Fibroblast of skin of scalp (primary cell): ENCODE measurements at regions not wholly inside any gene's neighbourhood (a gene's known extent, or its start where the extent isn't known, plus 50 kb on each side); places are given as distances from the start of the nearest gene placed in this dataset.

Experiments used
- DNase-seq: peaks from one replicate; pipeline ENCODE4 v3.0.0-alpha.2; 2013

DNA sequence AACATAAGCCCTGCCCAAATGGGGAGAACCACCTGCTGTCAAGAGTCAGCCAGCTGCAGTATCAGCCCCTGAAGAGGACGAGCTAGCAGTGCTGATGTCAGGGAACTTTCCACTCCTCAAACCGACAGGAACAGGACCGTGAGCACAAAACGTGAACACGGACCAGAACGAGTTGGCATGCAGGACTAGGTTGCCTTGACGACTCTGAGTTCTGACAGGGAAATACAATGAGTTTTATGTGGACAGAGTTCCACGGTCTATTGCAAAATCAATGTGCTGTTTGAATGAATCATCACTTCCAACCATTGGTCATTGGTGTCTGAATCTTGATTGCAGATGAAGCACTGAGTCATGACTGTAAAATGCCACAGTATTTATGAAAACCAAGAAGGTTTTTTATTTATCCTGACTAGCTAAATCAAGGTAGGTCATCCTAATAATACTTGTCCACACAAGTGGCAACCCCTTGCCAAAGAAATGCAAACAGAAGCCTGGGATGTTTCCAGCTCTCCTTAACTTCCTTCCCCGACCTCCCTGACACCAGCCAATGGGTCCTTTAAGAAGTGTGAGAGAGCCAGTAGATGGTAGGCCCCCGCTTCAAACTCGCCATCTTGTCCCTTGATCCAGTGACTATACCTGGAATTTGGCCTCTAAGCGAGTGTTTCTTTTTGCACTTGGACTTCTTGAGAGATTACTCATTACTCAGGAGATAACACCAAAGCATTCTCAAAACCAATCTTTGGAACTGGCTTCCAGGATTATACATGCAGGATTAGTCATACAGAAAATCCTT lies 119.6 kb downstream of the ASB7 start:
- DNase-seq: peak; percentile 96

DNA sequence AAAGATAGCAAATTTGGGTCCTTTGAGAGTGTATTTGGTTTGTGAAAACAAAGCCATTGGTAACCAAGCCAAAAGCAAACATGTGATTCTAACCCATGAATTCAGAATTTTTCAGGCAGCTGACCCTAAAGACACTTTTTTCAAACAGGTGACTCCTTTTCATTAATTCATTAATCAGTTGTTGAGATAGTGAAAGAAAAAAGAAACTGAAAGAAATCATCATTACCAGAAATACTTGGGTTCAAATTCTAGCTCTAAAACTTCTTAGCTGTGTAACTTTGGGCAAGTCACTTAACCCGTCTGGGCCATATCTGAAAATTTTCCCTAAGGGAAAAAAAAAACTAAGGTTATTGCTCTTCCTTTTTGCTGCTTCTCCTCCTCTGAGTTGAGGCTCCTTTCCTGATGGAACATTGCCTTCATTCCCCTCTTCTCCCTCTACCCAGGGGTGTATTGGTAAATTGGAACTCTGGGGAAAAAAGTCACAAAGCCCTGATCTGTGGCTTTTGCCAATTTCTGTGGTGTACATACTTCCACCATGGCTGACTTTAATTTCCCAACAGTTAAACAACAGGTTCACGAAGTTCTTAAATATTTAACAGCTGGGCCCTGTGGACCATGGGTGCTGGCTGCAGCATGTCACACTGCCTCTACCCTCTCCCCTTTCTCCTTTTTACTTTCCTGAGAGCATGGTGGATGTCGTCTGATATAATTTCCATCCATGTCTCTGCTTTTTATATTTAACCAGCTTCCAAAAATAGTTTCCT lies 120.3 kb downstream of the ASB7 start:
- no peak for DNase-seq

DNA sequence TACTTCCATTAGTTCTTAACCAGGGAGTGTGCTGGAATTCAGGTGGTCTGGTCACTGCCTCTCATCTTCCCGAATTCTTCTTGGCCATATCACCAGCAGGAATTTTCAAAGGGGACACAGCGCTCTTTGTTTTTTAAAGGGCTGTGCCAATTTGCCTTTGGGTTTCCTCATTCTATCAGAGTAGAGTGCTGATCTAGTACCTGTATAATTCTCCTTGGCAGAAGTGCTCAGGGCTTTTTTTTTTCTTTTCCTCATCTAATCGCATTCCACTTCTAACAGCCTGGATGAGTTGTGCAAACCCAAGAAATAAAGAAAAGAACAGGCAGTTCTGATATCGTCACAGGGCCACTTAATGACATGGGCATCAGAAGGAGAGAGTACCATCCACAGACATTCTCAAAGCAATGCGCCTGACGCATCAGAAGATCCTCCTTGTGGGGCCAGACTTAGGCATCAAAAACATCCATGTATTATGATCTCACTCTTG lies 121.0 kb downstream of the ASB7 start:
- no peak for DNase-seq

DNA sequence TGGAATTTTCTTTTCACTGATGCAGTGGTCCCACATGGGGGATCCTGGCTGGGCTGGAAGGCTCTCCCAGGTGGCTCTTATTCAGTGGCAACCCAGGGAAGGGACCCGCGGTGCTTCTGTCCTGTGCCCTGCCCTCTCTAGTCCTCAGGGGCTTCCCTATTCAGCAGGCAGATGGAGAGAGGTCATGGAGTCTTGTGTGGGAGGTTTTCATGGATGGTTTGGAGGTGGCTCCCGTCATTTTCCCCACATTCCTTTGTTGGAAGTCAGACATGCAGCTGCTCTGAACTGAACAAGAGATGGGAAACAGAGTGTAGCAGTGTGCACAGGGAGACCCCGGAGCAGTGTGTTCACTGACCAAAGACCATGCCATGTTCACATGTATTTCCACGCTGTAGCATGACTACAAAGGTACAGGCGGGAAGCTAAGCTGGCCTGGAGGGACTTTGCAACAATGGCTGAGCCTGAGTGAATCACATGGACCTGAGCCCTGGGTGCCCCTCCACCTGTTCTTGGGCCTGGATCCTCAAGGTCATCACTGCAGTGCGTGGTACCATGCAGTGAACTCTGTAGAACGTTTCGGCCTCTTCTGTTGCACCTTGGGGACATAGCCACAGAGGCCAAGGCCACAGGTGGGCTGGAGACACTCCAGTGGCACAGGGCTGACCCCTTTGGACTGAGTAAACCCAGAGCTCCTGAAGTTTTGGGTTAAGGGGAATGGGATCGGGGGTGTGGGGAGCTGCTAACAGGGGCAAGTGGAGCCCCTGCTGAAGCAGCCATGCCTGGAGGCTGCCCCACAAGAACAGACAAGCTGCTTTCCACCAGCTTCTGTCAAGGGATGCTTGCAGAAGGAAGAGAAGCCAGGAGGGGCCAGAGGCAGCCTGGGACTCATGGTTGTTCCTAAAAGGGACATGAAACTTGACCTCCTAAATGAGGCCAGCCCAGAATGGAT lies 123.0 kb downstream of the ASB7 start:
- DNase-seq: peak; percentile 73

DNA sequence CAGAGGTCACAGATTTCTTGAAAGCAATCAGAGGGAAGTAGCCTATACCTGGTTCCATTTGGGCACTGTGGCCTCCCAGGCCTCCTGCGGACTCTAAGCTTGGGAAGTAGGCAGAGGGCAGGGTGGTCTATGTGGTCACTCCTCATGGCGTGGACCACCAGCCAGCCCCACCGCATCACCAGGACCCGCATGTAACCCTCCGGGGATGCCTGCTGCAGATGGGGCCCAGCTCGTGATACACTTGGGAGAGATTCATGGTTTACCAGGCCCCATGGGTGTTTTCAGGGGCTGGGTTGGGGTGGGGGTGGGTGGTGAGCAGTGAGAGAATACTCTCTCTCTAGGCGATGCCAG lies 123.7 kb downstream of the ASB7 start:
- no peak for DNase-seq

DNA sequence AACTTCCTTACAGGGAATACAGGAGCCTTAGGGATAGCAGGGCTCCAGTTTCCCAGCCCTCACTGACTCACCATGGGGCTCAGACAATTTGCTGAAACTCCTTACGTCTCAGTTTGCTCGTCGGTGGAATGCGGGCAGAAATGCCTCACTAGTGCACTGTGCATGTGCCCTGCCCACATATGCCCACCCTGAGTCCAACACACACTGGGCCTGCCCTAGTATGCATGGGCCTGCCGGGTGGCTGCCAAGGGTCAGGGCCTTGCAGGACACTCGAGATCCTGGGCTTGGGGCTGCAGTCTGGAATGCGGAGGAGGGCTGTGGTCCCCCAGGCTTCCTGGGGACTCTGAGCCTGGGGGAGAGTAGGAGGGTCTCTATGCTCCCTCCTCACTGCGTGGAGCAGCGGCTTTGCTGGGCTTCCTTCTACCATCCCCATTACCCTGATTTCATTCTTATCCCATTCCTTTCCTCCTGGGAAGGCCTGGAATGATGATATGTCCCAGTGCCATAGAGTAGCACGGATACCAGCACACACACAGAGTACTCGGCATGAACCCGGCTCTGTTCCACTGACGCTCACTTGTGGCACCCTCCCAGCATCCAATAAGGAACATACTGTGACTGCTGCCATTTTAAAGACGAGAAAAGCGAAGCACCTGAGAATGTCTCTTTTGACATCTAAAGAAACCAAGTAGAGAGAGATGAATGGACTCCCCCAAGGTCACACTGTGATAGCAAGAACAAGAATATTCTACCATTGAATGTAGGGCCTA lies 124.2 kb downstream of the ASB7 start:
- DNase-seq: peak; percentile 88

DNA sequence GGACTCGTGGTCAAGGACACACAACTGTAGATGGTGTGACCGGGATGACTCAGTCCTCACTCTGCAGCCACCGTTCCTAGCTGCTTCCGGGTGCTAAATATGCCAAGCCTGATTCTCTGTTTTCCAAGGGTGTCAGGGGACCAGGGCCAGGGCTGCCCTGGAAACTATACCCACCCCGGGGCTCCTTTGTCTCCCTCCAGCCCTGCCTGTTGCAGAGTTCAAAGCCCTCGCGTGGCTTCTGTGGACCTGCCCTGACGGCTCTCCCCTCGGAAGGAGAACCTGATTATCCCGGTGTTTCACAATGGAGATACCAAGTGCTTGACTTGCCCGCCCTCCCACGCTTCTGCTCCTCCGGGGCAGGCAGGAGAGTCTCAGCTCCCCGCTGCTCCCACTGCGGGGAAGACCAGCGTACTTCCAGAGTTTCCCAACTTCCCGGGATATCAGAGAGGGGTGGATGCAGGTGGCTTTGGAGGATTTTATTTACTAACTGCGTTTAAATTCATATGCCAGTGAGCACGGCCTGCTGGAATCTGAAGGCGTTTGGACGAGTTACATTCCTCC lies 125.0 kb downstream of the ASB7 start:
- DNase-seq: no peak

DNA sequence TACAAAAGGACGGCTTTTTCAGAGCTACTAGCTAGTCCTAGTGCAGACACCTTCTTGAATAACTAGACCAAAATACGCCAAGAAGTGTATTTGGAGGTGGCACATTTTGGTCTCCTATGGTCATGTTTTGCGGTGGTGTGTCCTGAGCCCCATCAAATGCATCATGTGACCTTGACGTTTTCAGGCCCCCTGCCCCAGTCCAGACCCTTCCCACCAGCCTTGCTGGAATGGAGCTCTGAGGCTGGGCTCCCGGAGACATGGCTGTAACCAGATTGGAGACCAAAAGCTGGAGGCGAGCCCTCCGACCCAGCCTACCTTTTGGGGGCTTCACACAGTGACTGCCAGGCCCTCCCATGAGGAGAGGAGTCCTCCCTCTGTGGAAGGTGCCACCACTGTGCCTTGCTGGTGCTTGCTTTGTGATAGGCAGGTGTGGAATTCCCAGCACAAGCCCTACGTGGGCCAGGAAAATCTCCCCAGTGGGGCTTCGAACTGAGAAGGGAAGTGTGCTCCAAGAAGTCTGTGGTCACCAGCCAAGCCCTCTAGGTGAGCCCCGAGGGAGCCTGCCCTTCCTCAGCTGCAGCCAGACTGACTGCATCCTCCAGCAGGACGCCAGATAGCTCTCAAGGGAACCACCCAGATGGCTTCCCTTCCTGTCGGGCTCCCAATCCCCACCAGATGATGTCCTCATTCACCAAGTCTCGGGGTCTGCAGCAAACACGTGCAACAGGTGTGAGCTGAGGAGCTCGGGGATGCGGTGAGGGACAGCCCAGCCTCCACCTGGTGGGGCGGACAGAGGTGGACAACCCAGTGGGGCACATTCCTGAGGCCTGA lies 126.2 kb downstream of the ASB7 start:
- no peak for DNase-seq

DNA sequence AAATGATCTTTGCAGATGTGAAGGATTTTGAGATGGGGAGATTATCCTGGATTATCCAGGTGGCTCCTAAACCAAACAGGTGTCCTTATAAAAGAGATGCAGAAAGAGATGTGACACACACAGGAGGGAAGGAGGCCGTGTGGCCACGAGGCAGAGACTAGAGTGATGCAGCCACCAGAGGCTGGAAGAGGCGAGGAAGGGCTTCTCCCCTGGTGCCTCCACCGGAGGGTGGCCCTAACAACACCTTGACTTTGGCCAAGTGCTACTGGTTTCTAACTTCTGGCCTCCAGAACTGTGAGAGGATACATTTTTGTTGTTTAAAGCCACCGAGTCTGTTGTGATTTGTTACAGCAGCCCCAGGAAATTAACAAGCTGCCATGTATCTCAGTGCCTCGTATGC lies 127.1 kb downstream of the ASB7 start:
- no peak for DNase-seq

DNA sequence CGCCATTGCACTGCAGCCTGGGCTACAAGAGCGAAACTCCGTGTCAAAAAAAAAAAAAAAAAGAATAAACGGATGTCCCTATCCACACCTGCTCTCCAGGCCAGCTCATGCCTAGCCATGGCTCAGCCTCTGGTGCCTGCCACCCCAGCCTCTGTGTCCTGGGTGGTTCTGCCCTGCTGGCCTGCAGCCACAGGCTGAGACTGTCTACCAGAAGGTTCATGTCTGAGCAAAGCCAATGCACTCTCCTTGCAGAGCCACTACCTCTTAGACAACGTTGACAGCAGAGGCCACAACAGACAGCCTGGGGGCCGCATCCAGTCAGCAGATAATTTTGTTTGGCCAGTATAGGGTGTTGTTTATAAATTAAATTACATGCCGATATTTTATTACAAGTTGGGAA lies 127.7 kb downstream of the ASB7 start:
- no peak for DNase-seq

DNA sequence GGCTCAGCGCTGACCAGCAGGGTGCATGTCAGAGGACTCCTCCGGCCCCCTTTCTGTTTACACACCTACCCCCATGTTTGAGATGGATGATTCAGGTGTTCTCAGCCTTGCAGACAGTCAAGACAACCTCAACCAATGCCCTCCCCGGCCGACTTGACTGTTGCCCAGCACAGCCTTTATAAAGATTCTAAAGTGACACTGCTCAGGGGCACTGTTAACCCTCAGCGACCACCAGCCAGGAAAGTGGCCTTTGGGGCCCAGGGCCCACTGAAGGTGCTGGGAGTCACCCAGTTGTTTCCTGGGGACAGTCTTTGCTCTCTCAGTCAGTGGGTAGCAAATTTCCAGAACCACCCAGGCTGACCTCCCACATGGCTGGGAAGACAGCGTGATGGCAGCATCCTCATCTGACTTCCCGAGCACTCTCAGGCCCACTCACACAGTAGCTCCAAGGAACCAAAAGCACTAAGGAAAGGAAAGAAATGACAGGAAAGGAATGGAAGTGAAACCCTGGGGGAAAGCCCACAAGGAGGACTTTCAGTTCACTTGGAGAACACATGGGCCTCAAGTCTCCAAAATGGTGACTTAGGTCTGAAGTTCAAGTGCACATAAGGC lies 128.4 kb downstream of the ASB7 start:
- no peak for DNase-seq

DNA sequence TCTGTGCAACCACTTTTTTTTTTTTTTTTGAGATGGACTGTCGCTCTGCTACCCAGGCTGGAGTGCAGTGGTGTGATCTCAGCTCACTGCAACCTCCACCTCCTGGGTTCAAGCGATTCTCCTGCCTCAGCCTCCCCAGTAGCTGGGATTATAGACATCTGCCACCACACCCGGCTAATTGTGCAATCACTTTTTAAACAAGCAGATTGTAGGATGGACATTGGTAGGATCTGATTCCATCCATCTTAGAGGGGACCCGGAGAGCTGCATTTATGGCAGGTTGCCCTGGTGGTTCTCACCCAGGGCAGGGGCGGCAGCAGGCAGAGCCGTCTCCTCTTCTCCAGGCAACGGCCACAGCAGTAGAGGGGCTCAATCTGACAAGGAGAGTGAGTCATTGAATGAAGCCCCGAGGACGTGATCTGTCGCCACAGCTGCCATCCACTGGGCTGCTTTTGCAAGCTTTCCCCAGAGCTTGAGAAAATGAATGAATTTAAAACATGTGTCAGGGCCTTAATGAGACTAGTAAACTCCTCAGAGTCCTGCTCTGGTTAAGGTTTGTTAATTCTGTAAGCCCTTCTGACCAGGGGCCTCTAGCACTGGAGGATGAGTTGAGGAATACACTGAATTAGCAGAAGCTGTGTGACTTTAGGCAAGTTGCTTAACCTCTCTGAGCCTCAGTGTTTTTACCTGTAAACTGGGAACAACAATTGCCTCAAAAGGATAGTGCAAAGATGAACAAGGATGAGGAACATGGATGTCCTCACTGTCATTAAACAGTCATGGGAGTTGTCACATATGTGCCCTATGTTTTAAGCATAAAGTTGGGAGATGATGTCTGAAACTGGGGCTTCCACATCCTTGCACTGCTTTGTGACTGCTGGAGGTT lies 129.1 kb downstream of the ASB7 start:
- DNase-seq: peak; percentile 65

DNA sequence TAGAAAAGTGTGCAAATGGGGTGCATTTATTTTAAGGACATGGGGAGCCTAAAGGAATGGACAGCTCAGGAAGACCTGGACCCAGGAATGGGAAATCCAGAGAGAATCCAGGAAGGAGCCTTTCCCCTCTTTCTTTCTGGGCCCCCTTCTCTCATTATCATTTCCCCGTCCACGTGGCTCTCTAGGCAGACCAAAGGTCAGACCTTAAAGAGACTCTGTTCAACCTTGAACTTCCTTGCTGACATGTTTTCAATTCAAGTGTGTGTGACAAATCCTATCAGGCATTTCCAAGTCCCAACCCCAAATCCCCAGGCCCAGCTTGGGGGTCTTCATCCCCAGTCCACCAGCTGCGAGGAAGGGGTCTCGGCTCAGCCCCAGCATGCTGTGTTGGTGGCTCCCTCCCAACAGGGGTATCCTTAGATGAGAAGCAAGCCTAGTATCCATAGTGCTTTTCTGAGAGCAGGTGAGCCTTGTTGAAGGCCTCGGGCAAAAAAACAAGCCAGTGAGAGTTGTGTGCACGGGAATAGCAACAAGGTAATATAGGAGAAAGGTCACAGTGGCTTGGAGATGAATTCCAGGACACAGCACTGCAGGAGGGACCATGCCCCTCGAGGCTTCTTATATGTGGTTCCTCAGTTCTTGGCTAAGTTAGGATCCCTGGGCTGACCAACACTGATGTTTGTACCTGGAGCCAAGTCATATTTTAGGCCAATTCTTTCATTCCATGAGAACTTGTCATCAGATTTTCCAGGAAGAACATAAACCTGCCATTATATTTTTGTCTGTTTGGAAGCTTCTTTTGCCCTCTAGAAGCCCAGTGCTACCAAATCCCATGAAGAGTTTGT lies 130.0 kb downstream of the ASB7 start:
- peak; percentile 48 for DNase-seq

DNA sequence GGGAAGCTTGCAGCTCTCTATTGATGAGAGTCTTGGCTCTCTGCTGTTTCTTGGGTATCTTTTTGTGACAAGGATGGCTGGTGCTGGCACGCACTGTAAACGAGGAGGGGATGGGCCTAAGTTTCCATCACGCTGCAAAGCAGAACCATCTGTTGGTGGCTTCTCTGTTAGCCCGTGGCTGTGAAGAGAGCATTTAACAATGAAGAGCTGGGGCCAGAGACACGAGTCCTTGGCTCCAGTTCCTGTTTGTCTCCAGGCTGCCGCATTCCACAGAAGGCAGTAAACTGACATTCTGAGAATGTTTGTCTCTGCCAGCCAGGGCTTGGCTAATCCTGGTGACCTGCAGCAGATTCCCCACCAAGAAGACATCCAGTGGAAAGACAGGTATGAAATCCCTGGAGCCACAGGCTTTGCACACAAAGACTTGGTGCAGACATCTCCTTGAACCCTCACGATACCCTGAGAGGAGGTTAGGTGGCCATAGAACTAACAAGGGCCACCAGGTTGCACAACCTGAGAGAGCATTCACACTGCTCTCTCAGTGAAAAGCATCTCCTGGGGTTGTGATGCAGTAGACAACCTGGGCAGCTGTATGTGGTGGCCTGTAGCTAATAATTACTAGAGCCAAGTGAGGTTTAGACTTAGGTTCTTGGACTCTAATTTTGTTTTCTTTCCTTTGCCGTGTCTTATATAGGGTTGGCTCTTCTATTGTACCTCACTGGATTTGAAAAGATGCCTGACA lies 130.9 kb downstream of the ASB7 start:
- DNase-seq: peak; percentile 92

DNA sequence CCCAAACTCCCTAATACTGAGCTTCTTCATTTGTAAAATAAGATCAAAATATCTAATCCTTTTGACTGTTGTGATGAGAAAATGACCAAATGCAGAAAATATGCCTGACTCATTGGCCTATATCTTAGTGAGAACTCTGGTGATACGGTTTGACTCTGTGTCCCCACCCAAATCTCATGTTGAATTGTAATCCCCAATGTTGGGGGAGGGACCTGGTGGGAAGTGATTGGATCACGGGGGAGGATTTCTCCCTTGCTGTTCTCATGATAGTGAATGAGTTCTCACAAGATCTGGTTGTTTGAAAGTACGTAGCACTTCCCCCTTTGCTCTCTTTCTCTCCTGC lies 131.4 kb downstream of the ASB7 start:
- peak; percentile 77 for DNase-seq

DNA sequence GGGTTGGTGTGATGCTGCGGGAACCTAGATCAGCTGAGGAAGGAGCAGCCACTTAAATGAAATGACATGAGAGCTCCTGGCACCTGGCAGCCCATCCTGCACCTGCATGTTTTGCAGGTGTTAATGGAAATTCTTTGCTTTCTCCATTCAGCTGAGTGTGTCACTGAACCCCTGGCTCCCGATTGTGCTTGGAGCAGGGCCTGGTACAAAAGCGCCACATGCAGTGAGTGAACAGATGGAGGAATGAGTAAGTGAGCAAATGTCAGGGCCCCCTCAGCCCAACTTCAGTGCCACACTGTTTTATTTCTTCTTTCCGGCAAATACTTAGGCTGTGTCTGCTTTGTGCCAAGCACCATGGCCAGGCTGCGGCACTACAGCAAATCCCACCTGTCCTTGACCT lies 132.2 kb downstream of the ASB7 start:
- DNase-seq: no peak
